GM21367 (cell line): ENCODE measurements at regions not wholly inside any gene's neighbourhood (a gene's known extent, or its start where the extent isn't known, plus 50 kb on each side); places are given as distances from the start of the nearest gene placed in this dataset.

Experiments
- ATAC-seq: cut with Tn5 transposase; IDR thresholded peaks from one replicate; pipeline ENCODE4 v1.9.1; 2021; ENCODE audit not compliant: unreplicated experiment

GRCh38 chr3:5068531-5069050 is 53.5 kb upstream of the ARL8B start:
- no peak for ATAC-seq

GRCh38 chr3:5069627-5070026 is 52.5 kb upstream of the ARL8B start:
- ATAC-seq = no peak

- ATAC-seq = no peak
Measured at GRCh38 chr3:5071061-5071460, 51.0 kb upstream of the ARL8B start.

- ATAC-seq = no peak
Measured at GRCh38 chr3:5072100-5072816, 49.8 kb upstream of the ARL8B start.
